Fibroblast of lung (primary cell): ENCODE measurements at regions not wholly inside any gene's neighbourhood (a gene's known extent, or its start where the extent isn't known, plus 50 kb on each side); places are given as distances from the start of the nearest gene placed in this dataset.

ENCODE experiments used
- DNase-seq, 2 donors: peaks; one replicate each; pipeline versions ENCODE4 v3.0.0 to v3.0.0-alpha.2; 2010; ENCODE audit warnings: low read depth in 2 of 2
- H2AFZ ChIP-seq: 2 replicates; pipeline ENCODE4 v1.5.1; 2012; ENCODE audit warnings: low read length, control low read depth, inconsistent platforms
- H3K27ac ChIP-seq: 2 replicates; pipeline ENCODE4 v1.5.1; 2011; ENCODE audit warnings: low read length, control low read depth; ENCODE audit not compliant: insufficient read depth
- H3K27me3 ChIP-seq: 2 replicates; pipeline ENCODE4 v1.5.1; 2011; ENCODE audit warnings: mild to moderate bottlenecking, low read length; ENCODE audit not compliant: control insufficient read depth, insufficient read depth
- H3K36me3 ChIP-seq: 2 replicates; pipeline ENCODE4 v1.5.1; 2011; ENCODE audit warnings: low read length; ENCODE audit not compliant: control insufficient read depth, insufficient read depth
- H3K4me1 ChIP-seq: 2 replicates; pipeline ENCODE4 v1.5.1; 2011; ENCODE audit warnings: low read length; ENCODE audit not compliant: control insufficient read depth, insufficient read depth; ENCODE audit errors: extremely low read depth
- H3K4me2 ChIP-seq: 2 replicates; pipeline ENCODE4 v1.5.1; 2011; ENCODE audit warnings: low read length, control low read depth; ENCODE audit not compliant: insufficient read depth; ENCODE audit errors: extremely low read depth
- H3K4me3 ChIP-seq, 4 experiments: fragments of 200-600 bp in 1 of 4; sonication (generic) in 1 of 4; replicated peaks in 1 of 4; 2 replicates each; pipeline ENCODE4 v1.5.1; 2011 to 2016; ENCODE audit warnings: low read length in 4 of 4, low read depth in 3 of 4, mild to moderate bottlenecking in 3 of 4, control low read depth in 2 of 4, inconsistent platforms in 1 of 4, mixed read lengths in 1 of 4; ENCODE audit not compliant: insufficient read depth in 1 of 4; ENCODE audit errors: control extremely low read depth in 1 of 4
- H3K79me2 ChIP-seq: 2 replicates; pipeline ENCODE4 v1.5.1; 2012; ENCODE audit warnings: mild to moderate bottlenecking, low read length, inconsistent platforms; ENCODE audit not compliant: control insufficient read depth, insufficient read depth
- H3K9ac ChIP-seq: 2 replicates; pipeline ENCODE4 v1.5.1; 2011; ENCODE audit warnings: mild to moderate bottlenecking, low read length, control low read depth; ENCODE audit not compliant: insufficient read depth
- H3K9me3 ChIP-seq: 2 replicates; pipeline ENCODE4 v1.5.1; 2012; ENCODE audit warnings: low read depth, low read length; ENCODE audit not compliant: control insufficient read depth, insufficient read depth
- H4K20me1 ChIP-seq: 2 replicates; pipeline ENCODE4 v1.5.1; 2011; ENCODE audit warnings: low read length; ENCODE audit not compliant: control insufficient read depth, insufficient read depth; ENCODE audit errors: extremely low read depth
- CTCF ChIP-seq, 2 donors: IDR thresholded peaks in 1 of 2; conservative IDR thresholded peaks in 1 of 2; 1 replicate in 1 of 2; 2 replicates in 1 of 2; pipeline ENCODE4 v1.5.1; 2011 to 2012; ENCODE audit warnings: low read length in 2 of 2, control low read depth in 1 of 2, inconsistent platforms in 1 of 2, low read depth in 1 of 2, mild to moderate bottlenecking in 1 of 2
- EZH2 ChIP-seq: IDR thresholded peaks from 2 replicates; pipeline ENCODE4 v1.5.1; 2012; ENCODE audit warnings: low read length, control low read depth, mild to moderate bottlenecking; ENCODE audit errors: missing control alignments

- H3K4me1 ChIP-seq, result no peaks in the 10 kb centered on the region
- no peak overlapping the region for H3K4me3 ChIP-seq
- H3K27ac ChIP-seq, result no peak overlapping the region
- no peaks in the 10 kb centered on the region for H3K36me3 ChIP-seq
- no peak overlapping the region for H3K4me2 ChIP-seq
- H3K9me3 ChIP-seq, result no peaks in the 10 kb centered on the region
- no peak overlapping the region for H2AFZ ChIP-seq
- H3K9ac ChIP-seq, result no peak overlapping the region
- no peak for TF ChIP-seq CTCF (conservative IDR thresholded peaks at IDR 0.05 in 1 of 2, IDR thresholded peaks at IDR 0.05 in 1 of 2; ENCODE audit: low read depth in 1 of 2, low read length in 2 of 2)
- no peak for TF ChIP-seq EZH2
- no peaks in the 10 kb centered on the region for H3K27me3 ChIP-seq
- no peaks in the 10 kb centered on the region for H4K20me1 ChIP-seq
- H3K79me2 ChIP-seq, result no peaks in the 10 kb centered on the region
- DNase-seq, result no peak
Observed at GRCh38 chr2:175371378-175371777, 189.9 kb upstream of the ATP5MC3 start.

GRCh38 chr2:175366815-175367214, 185.3 kb upstream of the ATP5MC3 start:
- no peaks in the 10 kb centered on the region for H3K36me3 ChIP-seq
- TF ChIP-seq CTCF (conservative IDR thresholded peaks at IDR 0.05 in 1 of 2, IDR thresholded peaks at IDR 0.05 in 1 of 2; ENCODE audit: low read depth in 1 of 2, low read length in 2 of 2) (peak; percentile 69 to 90), EZH2 (no peak)
- no peaks in the 10 kb centered on the region for H3K27me3 ChIP-seq
- H3K4me3 ChIP-seq, result no peak overlapping the region
- H3K9me3 ChIP-seq, result no peaks in the 10 kb centered on the region
- H3K79me2 ChIP-seq, result no peaks in the 10 kb centered on the region
- H3K4me2 ChIP-seq, result no peak overlapping the region
- H3K27ac ChIP-seq, result no peak overlapping the region
- no peaks in the 10 kb centered on the region for H3K4me1 ChIP-seq
- no peak overlapping the region for H3K9ac ChIP-seq
- H2AFZ ChIP-seq, result no peak overlapping the region
- peak; percentile 24 to 54 for DNase-seq
- H4K20me1 ChIP-seq, result no peaks in the 10 kb centered on the region

GRCh38 chr2:175363699-175364098, 182.2 kb upstream of the ATP5MC3 start:
- Histone ChIP-seq H2AFZ (no peak overlapping the region), H3K27ac (no peak overlapping the region), H4K20me1 (no peaks in the 10 kb centered on the region), H3K36me3 (no peaks in the 10 kb centered on the region), H3K4me1 (no peaks in the 10 kb centered on the region), H3K4me3 (no peak overlapping the region), H3K27me3 (no peaks in the 10 kb centered on the region), H3K4me2 (no peak overlapping the region), H3K9ac (no peak overlapping the region), H3K79me2 (no peaks in the 10 kb centered on the region), H3K9me3 (no peaks in the 10 kb centered on the region)
- no peak for DNase-seq
- TF ChIP-seq EZH2 (no peak), CTCF (conservative IDR thresholded peaks at IDR 0.05 in 1 of 2, IDR thresholded peaks at IDR 0.05 in 1 of 2; ENCODE audit: low read depth in 1 of 2, low read length in 2 of 2) (no peak)
